ENCODE measurements at regions not wholly inside any gene's neighbourhood (a gene's known extent, or its start where the extent isn't known, plus 50 kb on each side); places are given as distances from the start of the nearest gene placed in this dataset.

DNA sequence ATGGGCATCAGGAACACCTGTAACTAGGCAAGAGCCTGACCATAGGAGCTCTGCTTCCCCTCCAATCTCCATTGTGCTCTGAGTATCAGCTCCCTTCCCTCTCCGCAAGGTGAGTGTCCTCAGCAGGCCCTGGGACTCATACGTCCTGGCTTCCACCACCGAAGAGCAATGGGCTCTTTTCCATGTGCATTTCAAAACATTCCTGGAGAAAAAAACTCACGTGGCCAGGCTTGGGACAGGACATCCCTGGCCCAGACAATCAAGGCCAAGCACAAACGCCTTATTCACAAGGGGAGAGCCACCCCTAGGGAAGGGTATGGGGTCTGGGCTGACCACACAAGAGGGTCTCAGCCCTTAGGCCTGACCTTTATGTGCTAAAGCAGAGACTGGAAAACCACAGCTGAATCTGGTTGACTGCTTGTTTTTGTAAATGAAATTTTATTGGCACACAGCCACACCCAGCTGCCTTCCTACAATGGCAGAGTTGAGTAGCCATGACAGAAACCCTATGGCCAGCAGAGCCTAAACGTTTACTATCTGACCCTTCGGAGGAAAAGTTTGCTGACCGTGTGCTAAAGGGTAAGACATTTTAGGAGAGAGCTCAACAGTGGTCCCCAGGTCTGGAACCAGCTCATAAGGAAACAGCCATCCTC, 175.7 kb upstream of the ARL4C start:
- H3K9me3 ChIP-seq (ENCODE audit: insufficient read depth, low read depth, low read length) = no peaks in the 10 kb centered on the region
- TF ChIP-seq EZH2phosphoT487 (IDR thresholded peaks at IDR 0.05; ENCODE audit: borderline replicate concordance) = no peak
- no peak for TF ChIP-seq CTCF (conservative IDR thresholded peaks at IDR 0.05; ENCODE audit: low read length)
- H3K4me2 ChIP-seq (ENCODE audit: low read depth, low read length, poor library complexity, severe bottlenecking) = no peak overlapping the region
- no peaks in the 10 kb centered on the region for H3K27me3 ChIP-seq (ENCODE audit: insufficient read depth, low read length, poor library complexity, severe bottlenecking)
- no peaks in the 10 kb centered on the region for H4K20me1 ChIP-seq (ENCODE audit: insufficient read depth, low read length, poor library complexity, severe bottlenecking)
- no peaks in the 10 kb centered on the region for H3K36me3 ChIP-seq (ENCODE audit: insufficient read depth, low read length)
- no peaks in the 10 kb centered on the region for H3K79me2 ChIP-seq (ENCODE audit: insufficient read depth, low read length)
- no peak overlapping the region for H2AFZ ChIP-seq (ENCODE audit: low read length)
- peaks cover 13% of the 10 kb centered on the region for H3K4me1 ChIP-seq (ENCODE audit: insufficient read depth, low read length, poor library complexity, severe bottlenecking)
- H3F3A ChIP-seq (ENCODE audit: low read depth) = no peaks in the 10 kb centered on the region
- H3K9ac ChIP-seq (ENCODE audit: low read depth, low read length, poor library complexity, severe bottlenecking) = no peak overlapping the region
- no peaks in the 10 kb centered on the region for H3K9me2 ChIP-seq (replicated peaks; ENCODE audit: low read depth, low read length)
- H3K4me3 ChIP-seq (ENCODE audit: low read length, poor library complexity, severe bottlenecking) = no peak overlapping the region

DNA sequence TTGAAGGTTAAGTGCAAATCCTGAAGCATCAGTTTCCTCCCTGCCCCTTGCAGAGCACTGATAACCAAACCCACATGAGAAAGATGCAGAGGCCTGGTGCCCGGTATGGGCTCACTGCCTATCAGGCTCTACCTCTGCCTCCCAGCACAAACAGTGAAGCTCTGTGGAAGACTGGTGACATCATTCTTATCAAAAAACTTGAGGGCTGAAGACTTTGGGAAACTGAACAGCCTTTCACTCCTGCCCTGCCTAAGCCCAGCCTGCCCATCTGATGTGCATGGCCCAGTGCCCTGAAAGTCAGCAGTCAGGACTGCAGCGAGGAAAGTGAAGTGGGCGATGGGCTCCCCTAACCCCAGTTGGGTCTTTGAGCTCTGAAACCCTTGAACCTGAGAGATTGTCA, 174.8 kb upstream of the ARL4C start:
- no peak for TF ChIP-seq CTCF (conservative IDR thresholded peaks at IDR 0.05; ENCODE audit: low read length)
- no peak for TF ChIP-seq EZH2phosphoT487 (IDR thresholded peaks at IDR 0.05; ENCODE audit: borderline replicate concordance)
- peaks cover 13% of the 10 kb centered on the region for H3K4me1 ChIP-seq (ENCODE audit: insufficient read depth, low read length, poor library complexity, severe bottlenecking)
- H3K9me3 ChIP-seq (ENCODE audit: insufficient read depth, low read depth, low read length) = no peaks in the 10 kb centered on the region
- H3K27me3 ChIP-seq (ENCODE audit: insufficient read depth, low read length, poor library complexity, severe bottlenecking) = no peaks in the 10 kb centered on the region
- H3K79me2 ChIP-seq (ENCODE audit: insufficient read depth, low read length) = no peaks in the 10 kb centered on the region
- H2AFZ ChIP-seq (ENCODE audit: low read length) = no peak overlapping the region
- no peak overlapping the region for H3K4me3 ChIP-seq (ENCODE audit: low read length, poor library complexity, severe bottlenecking)
- no peak overlapping the region for H3K9ac ChIP-seq (ENCODE audit: low read depth, low read length, poor library complexity, severe bottlenecking)
- no peaks in the 10 kb centered on the region for H3K9me2 ChIP-seq (replicated peaks; ENCODE audit: low read depth, low read length)
- no peaks in the 10 kb centered on the region for H3F3A ChIP-seq (ENCODE audit: low read depth)
- H4K20me1 ChIP-seq (ENCODE audit: insufficient read depth, low read length, poor library complexity, severe bottlenecking) = no peaks in the 10 kb centered on the region
- H3K4me2 ChIP-seq (ENCODE audit: low read depth, low read length, poor library complexity, severe bottlenecking) = peak overlapping the region; percentile 3
- H3K36me3 ChIP-seq (ENCODE audit: insufficient read depth, low read length) = no peaks in the 10 kb centered on the region

DNA sequence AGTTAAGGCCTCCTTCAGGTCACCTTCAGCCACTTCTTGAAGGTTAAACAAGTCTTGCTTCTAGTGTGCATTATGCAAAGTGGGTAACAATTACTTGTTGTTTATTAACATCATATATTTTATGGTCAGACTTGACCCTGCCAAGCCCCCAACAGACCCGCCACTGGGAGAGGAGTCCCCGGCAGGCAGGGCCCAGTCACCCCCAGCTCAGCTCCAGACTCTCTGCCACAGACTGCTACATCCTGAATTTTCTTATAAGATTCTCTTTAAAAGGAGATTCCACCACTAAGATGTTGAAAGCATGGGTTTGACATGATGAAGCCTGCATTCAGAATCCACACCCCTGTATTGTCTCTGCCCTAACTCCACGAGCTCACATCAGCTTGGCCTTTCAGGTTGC, 174.3 kb upstream of the ARL4C start:
- TF ChIP-seq CTCF (conservative IDR thresholded peaks at IDR 0.05; ENCODE audit: low read length) = no peak
- Histone ChIP-seq H3K4me2 (ENCODE audit: low read depth, low read length, poor library complexity, severe bottlenecking) (no peak overlapping the region), H3F3A (ENCODE audit: low read depth) (no peaks in the 10 kb centered on the region), H3K9me2 (replicated peaks; ENCODE audit: low read depth, low read length) (no peaks in the 10 kb centered on the region), H4K20me1 (ENCODE audit: insufficient read depth, low read length, poor library complexity, severe bottlenecking) (no peaks in the 10 kb centered on the region), H3K9me3 (ENCODE audit: insufficient read depth, low read depth, low read length) (no peaks in the 10 kb centered on the region), H3K27me3 (ENCODE audit: insufficient read depth, low read length, poor library complexity, severe bottlenecking) (no peaks in the 10 kb centered on the region), H3K4me3 (ENCODE audit: low read length, poor library complexity, severe bottlenecking) (no peak overlapping the region), H3K4me1 (ENCODE audit: insufficient read depth, low read length, poor library complexity, severe bottlenecking) (peaks cover 13% of the 10 kb centered on the region), H2AFZ (ENCODE audit: low read length) (no peak overlapping the region), H3K79me2 (ENCODE audit: insufficient read depth, low read length) (no peaks in the 10 kb centered on the region), H3K9ac (ENCODE audit: low read depth, low read length, poor library complexity, severe bottlenecking) (no peak overlapping the region), H3K36me3 (ENCODE audit: insufficient read depth, low read length) (no peaks in the 10 kb centered on the region)

All from Loucy (cell line).